Mesenchymal stem cell (in vitro differentiated cells and primary cell): ENCODE measurements at regions not wholly inside any gene's neighbourhood (a gene's known extent, or its start where the extent isn't known, plus 50 kb on each side); places are given as distances from the start of the nearest gene placed in this dataset.
A peak's percentile ranks its signal among the peaks of the same experiment; 100 is the strongest.

Source experiments
- DNase-seq: peaks from one replicate; pipeline ENCODE4 v3.0.0-alpha.2; 2013
- H2AFZ ChIP-seq: one replicate; pipeline ENCODE4 v1.6.1; 2013; ENCODE audit warnings: low read depth, mild to moderate bottlenecking, control low read depth, inconsistent platforms, low read length, moderate library complexity
- H2AK5ac ChIP-seq: 2 replicates; pipeline ENCODE4 v1.6.1; 2013; ENCODE audit warnings: low read length, moderate library complexity, mild to moderate bottlenecking, inconsistent platforms; ENCODE audit not compliant: severe bottlenecking
- H2BK120ac ChIP-seq: one replicate; pipeline ENCODE4 v1.6.1; 2013; ENCODE audit warnings: low read depth, mild to moderate bottlenecking, inconsistent platforms, low read length, moderate library complexity
- H2BK12ac ChIP-seq, 2 experiments: one replicate each; pipeline ENCODE4 v1.6.1; 2013; ENCODE audit warnings: inconsistent platforms in 2 of 2, low read length in 2 of 2, mild to moderate bottlenecking in 2 of 2, moderate library complexity in 2 of 2, control low read depth in 1 of 2
- H2BK15ac ChIP-seq: one replicate; pipeline ENCODE4 v1.6.1; 2013; ENCODE audit warnings: mild to moderate bottlenecking, low read depth, inconsistent platforms; ENCODE audit not compliant: poor library complexity, severe bottlenecking
- H2BK5ac ChIP-seq: 2 replicates; pipeline ENCODE4 v1.6.1; 2013; ENCODE audit warnings: low read depth, mild to moderate bottlenecking, low read length, control low read depth, inconsistent platforms; ENCODE audit not compliant: poor library complexity, severe bottlenecking
- H3K14ac ChIP-seq, 2 experiments: one replicate each; pipeline ENCODE4 v1.6.1; 2013; ENCODE audit warnings: inconsistent platforms in 2 of 2, low read length in 2 of 2, control low read depth in 1 of 2, mild to moderate bottlenecking in 1 of 2, moderate library complexity in 1 of 2
- H3K18ac ChIP-seq, 2 experiments: one replicate each; pipeline ENCODE4 v1.6.1; 2013; ENCODE audit warnings: inconsistent platforms in 2 of 2, low read length in 2 of 2, control low read depth in 1 of 2, low read depth in 1 of 2, mild to moderate bottlenecking in 1 of 2
- H3K23ac ChIP-seq, 2 experiments: one replicate each; pipeline ENCODE4 v1.6.1; 2013; ENCODE audit warnings: inconsistent platforms in 2 of 2, low read length in 2 of 2, mild to moderate bottlenecking in 2 of 2, moderate library complexity in 2 of 2, control low read depth in 1 of 2
- H3K27ac ChIP-seq: 2 replicates; pipeline ENCODE4 v1.5.1; 2013; ENCODE audit warnings: mild to moderate bottlenecking, moderate library complexity, low read length, control low read depth, inconsistent platforms; ENCODE audit not compliant: poor library complexity, severe bottlenecking
- H3K27me3 ChIP-seq, 2 experiments: 2 replicates each; pipeline versions ENCODE4 v1.6.1 to v1.7.0; 2013; ENCODE audit warnings: low read length in 2 of 2, mild to moderate bottlenecking in 2 of 2, moderate library complexity in 2 of 2, control low read depth in 1 of 2, inconsistent platforms in 1 of 2; ENCODE audit not compliant: control insufficient read depth in 1 of 2, insufficient read depth in 1 of 2
- H3K36me3 ChIP-seq, 2 experiments: 2 replicates each; pipeline versions ENCODE4 v1.6.1 to v1.7.0; 2013; ENCODE audit warnings: low read length in 2 of 2, control low read depth in 1 of 2, inconsistent platforms in 1 of 2, low read depth in 1 of 2, mild to moderate bottlenecking in 1 of 2; ENCODE audit not compliant: insufficient read depth in 2 of 2, control insufficient read depth in 1 of 2
- H3K4ac ChIP-seq, 2 experiments: one replicate each; pipeline ENCODE4 v1.6.1; 2013; ENCODE audit warnings: inconsistent platforms in 2 of 2, low read length in 2 of 2, mild to moderate bottlenecking in 2 of 2, moderate library complexity in 2 of 2, control low read depth in 1 of 2, low read depth in 1 of 2
- H3K4me1 ChIP-seq: 2 replicates; pipeline ENCODE4 v1.6.1; 2013; ENCODE audit warnings: low read depth, low read length, control low read depth; ENCODE audit not compliant: control insufficient read depth, insufficient read depth
- H3K4me2 ChIP-seq: 2 replicates; pipeline ENCODE4 v1.6.1; 2013; ENCODE audit warnings: low read length, mild to moderate bottlenecking, inconsistent platforms; ENCODE audit not compliant: poor library complexity, severe bottlenecking
- H3K4me3 ChIP-seq, 2 experiments: 2 replicates each; pipeline versions ENCODE4 v1.5.1 to v1.7.0; 2013; ENCODE audit warnings: low read length in 2 of 2, mild to moderate bottlenecking in 2 of 2, control low read depth in 1 of 2, low read depth in 1 of 2; ENCODE audit not compliant: insufficient read depth in 1 of 2
- H3K79me1 ChIP-seq: replicated peaks from 2 replicates; pipeline ENCODE4 v1.6.1; 2013; ENCODE audit warnings: mild to moderate bottlenecking, control low read depth, low read length, inconsistent platforms; ENCODE audit not compliant: poor library complexity, severe bottlenecking
- H3K9ac ChIP-seq: 2 replicates; pipeline ENCODE4 v1.7.0; 2013; ENCODE audit warnings: mild to moderate bottlenecking, low read length, moderate library complexity
- H3K9me3 ChIP-seq: 2 replicates; pipeline ENCODE4 v1.7.0; 2013; ENCODE audit warnings: mild to moderate bottlenecking, low read length; ENCODE audit not compliant: control insufficient read depth
- H4K8ac ChIP-seq: one replicate; pipeline ENCODE4 v1.6.1; 2013; ENCODE audit warnings: inconsistent platforms, mild to moderate bottlenecking, low read length, moderate library complexity
- H4K91ac ChIP-seq: one replicate; pipeline ENCODE4 v1.6.1; 2013; ENCODE audit warnings: mild to moderate bottlenecking, low read length, inconsistent platforms
- WGBS: methylation state at CpG from one replicate; pipeline ENCODE4 v1.1.7; 2013; ENCODE audit warnings: mixed read lengths; 5-methylcytosine and 5-hydroxymethylcytosine counted together

GRCh38 chr10:3570131-3570729 is 214.8 kb downstream of the KLF6 start:
- WGBS: 96% methylated on average over 13 of the region's 13 CpGs
- Histone ChIP-seq H3K4me2 (no peak overlapping the region), H3K4me3 (no peak overlapping the region)

GRCh38 chr10:3568983-3569382 is 216.0 kb downstream of the KLF6 start:
- Histone ChIP-seq H3K4ac (no peak overlapping the region), H3K9me3 (peaks cover 3% of the 10 kb centered on the region), H3K36me3 (no peaks in the 10 kb centered on the region), H3K23ac (no peak overlapping the region), H2BK12ac (no peak overlapping the region), H3K18ac (no peak overlapping the region), H3K9ac (no peak overlapping the region), H2BK120ac (no peak overlapping the region), H4K8ac (no peak overlapping the region), H2AFZ (no peak overlapping the region), H3K27ac (no peak overlapping the region), H2BK5ac (no peak overlapping the region), H2BK15ac (no peak overlapping the region), H3K4me2 (no peak overlapping the region), H4K91ac (no peak overlapping the region), H3K14ac (no peak overlapping the region), H3K79me1 (no peaks in the 10 kb centered on the region), H2AK5ac (no peak overlapping the region), H3K4me1 (peaks cover 3% of the 10 kb centered on the region), H3K4me3 (no peak overlapping the region), H3K27me3 (no peaks in the 10 kb centered on the region)
- DNase-seq: no peak
- 90% methylated on average over 2 of the region's 3 CpGs for WGBS

More at GRCh38 chr10:3570131-3570729, 214.8 kb downstream of the KLF6 start:
- H2BK120ac ChIP-seq: no peak overlapping the region
- H2BK15ac ChIP-seq: no peak overlapping the region
- H3K9ac ChIP-seq: no peak overlapping the region
- no peak overlapping the region for H2BK5ac ChIP-seq
- H3K14ac ChIP-seq: no peak overlapping the region
- H3K23ac ChIP-seq: no peak overlapping the region
- no peak for DNase-seq
- no peaks in the 10 kb centered on the region for H3K79me1 ChIP-seq
- H3K4me1 ChIP-seq: no peaks in the 10 kb centered on the region
- no peak overlapping the region for H2AFZ ChIP-seq
- no peak overlapping the region for H2BK12ac ChIP-seq
- H3K27ac ChIP-seq: no peak overlapping the region
- no peak overlapping the region for H3K18ac ChIP-seq
- H3K36me3 ChIP-seq: no peaks in the 10 kb centered on the region
- H4K8ac ChIP-seq: no peak overlapping the region
- no peaks in the 10 kb centered on the region for H3K27me3 ChIP-seq
- no peak overlapping the region for H2AK5ac ChIP-seq
- H3K9me3 ChIP-seq: peaks cover 3% of the 10 kb centered on the region
- no peak overlapping the region for H4K91ac ChIP-seq
- H3K4ac ChIP-seq: no peak overlapping the region

- peaks cover 3% of the 10 kb centered on the region for H3K4me1 ChIP-seq
- no peak overlapping the region for H4K8ac ChIP-seq
- no peak for DNase-seq
- no peak overlapping the region for H2AK5ac ChIP-seq
- 93% methylated on average over 7 of the region's 7 CpGs for WGBS
- no peak overlapping the region for H2BK12ac ChIP-seq
- H2BK15ac ChIP-seq: peak overlapping the region; percentile 44
- H3K14ac ChIP-seq: no peak overlapping the region
- H3K4me3 ChIP-seq: no peak overlapping the region
- H3K9me3 ChIP-seq: peaks cover 3% of the 10 kb centered on the region
- H3K27ac ChIP-seq: no peak overlapping the region
- no peak overlapping the region for H3K4ac ChIP-seq
- no peaks in the 10 kb centered on the region for H3K27me3 ChIP-seq
- no peak overlapping the region for H3K18ac ChIP-seq
- H2BK5ac ChIP-seq: no peak overlapping the region
- H3K36me3 ChIP-seq: no peaks in the 10 kb centered on the region
- H2AFZ ChIP-seq: no peak overlapping the region
- no peak overlapping the region for H3K4me2 ChIP-seq
- H3K79me1 ChIP-seq: no peaks in the 10 kb centered on the region
- H2BK120ac ChIP-seq: no peak overlapping the region
- H4K91ac ChIP-seq: no peak overlapping the region
- H3K23ac ChIP-seq: no peak overlapping the region
- no peak overlapping the region for H3K9ac ChIP-seq
Measured at GRCh38 chr10:3568392-3568791, 216.6 kb downstream of the KLF6 start.

- peaks cover 3% of the 10 kb centered on the region for H3K4me1 ChIP-seq
- no peak overlapping the region for H3K27ac ChIP-seq
- H3K4me3 ChIP-seq: no peak overlapping the region
- H3K14ac ChIP-seq: no peak overlapping the region
- no peak overlapping the region for H2BK5ac ChIP-seq
- no peak overlapping the region for H2BK12ac ChIP-seq
- no peak for DNase-seq
- H3K4me2 ChIP-seq: no peak overlapping the region
- no peak overlapping the region for H3K18ac ChIP-seq
- no peak overlapping the region for H3K9ac ChIP-seq
- H3K4ac ChIP-seq: no peak overlapping the region
- no peaks in the 10 kb centered on the region for H3K79me1 ChIP-seq
- H3K27me3 ChIP-seq: no peaks in the 10 kb centered on the region
- 93% methylated on average over 8 of the region's 9 CpGs for WGBS
- H2AFZ ChIP-seq: no peak overlapping the region
- no peaks in the 10 kb centered on the region for H3K36me3 ChIP-seq
- H3K9me3 ChIP-seq: peaks cover 3% of the 10 kb centered on the region
- no peak overlapping the region for H2AK5ac ChIP-seq
- no peak overlapping the region for H3K23ac ChIP-seq
- no peak overlapping the region for H4K91ac ChIP-seq
- H2BK120ac ChIP-seq: no peak overlapping the region
- H2BK15ac ChIP-seq: no peak overlapping the region
- H4K8ac ChIP-seq: no peak overlapping the region
Measured at GRCh38 chr10:3567291-3567963, 217.6 kb downstream of the KLF6 start.
